Germinal center (tissue), 1 donor: ENCODE measurements at regions not wholly inside any gene's neighbourhood (a gene's known extent, or its start where the extent isn't known, plus 50 kb on each side); places are given as distances from the start of the nearest gene placed in this dataset.
"Not testable (repeated sequence)": the region's sequence is repeated elsewhere in the genome, so short reads cannot be mapped to it uniquely, and the experiment has no call there.

Experiments
- DNase-seq: peaks from one replicate; pipeline ENCODE4 v3.0.0; 2012; ENCODE audit warnings: mixed read lengths, low spot score

- DNase-seq, result no peak
Measured at GRCh38 chr3:178205740-178206139, 330.5 kb upstream of the KCNMB2 start.

GRCh38 chr3:178206521-178206920 is 329.7 kb upstream of the KCNMB2 start:
- no peak for DNase-seq

DNA sequence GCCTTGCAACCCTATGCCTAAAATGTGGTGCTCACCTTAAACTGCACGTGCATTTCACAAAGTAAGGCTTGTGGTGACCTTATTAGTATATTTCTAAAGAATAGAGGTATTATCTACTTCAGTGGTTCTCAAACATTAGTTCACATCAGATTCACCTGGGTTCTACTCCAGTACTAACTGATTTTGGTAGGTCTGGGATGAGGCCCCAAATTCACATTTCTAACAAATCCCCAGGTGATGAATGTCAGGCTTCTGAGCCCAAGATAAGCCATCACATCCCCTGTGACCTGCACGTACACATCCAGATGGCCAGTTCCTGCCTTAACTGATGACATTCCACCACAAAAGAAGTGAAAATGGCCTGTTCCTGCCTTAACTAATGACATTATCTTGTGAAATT is 329.1 kb upstream of the KCNMB2 start:
- DNase-seq, result not testable (repeated sequence)

DNA sequence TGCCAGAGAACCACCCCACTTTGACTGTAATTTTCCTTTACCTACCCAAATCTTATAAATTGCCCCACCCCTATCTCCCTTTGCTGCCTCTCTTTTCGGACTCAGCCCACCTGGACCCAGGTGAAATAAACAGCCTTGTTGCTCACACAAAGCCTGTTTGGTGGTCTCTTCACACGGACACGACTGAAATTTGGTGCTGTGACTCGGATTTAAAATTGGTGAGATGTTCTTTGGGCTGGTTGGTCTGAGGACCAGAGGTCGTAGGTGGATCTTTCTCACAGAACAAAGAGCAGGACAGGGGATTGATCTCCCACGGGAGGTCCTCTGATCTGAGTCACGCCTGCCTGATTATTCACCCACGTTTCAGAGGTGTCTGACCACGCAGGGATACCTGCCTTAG is 328.6 kb upstream of the KCNMB2 start:
- DNase-seq, result not testable (repeated sequence)

- not testable (repeated sequence) for DNase-seq
Measured at GRCh38 chr3:178209116-178209515, 327.1 kb upstream of the KCNMB2 start.

DNA sequence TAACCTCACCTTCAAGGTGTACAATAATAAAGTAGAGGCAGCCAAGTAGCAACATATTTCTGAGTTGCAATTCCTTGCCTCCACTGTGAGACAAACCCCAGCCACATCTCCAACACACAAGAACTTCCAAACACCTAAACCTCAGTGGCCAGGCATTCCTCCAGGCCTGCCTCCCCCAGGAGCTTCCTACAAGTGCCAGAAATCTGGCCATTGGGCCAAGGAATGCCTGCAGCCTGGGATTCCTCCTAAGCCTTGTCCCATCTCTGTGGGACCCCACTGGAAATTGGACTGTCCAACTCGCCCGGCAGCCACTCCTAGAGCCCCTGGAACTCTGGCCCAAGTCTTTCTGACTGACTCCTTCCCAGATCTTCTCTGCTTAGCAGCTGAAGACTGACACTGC is 326.6 kb upstream of the KCNMB2 start:
- not testable (repeated sequence) for DNase-seq

- DNase-seq, result not testable (repeated sequence)
Measured at GRCh38 chr3:178211086-178211485, 325.1 kb upstream of the KCNMB2 start.

- DNase-seq, result no peak
Measured at GRCh38 chr3:178217479-178217878, 318.8 kb upstream of the KCNMB2 start.

GRCh38 chr3:178218231-178218630 is 318.0 kb upstream of the KCNMB2 start:
- DNase-seq, result no peak

GRCh38 chr3:178219661-178220060 is 316.6 kb upstream of the KCNMB2 start:
- not testable (repeated sequence) for DNase-seq

DNA sequence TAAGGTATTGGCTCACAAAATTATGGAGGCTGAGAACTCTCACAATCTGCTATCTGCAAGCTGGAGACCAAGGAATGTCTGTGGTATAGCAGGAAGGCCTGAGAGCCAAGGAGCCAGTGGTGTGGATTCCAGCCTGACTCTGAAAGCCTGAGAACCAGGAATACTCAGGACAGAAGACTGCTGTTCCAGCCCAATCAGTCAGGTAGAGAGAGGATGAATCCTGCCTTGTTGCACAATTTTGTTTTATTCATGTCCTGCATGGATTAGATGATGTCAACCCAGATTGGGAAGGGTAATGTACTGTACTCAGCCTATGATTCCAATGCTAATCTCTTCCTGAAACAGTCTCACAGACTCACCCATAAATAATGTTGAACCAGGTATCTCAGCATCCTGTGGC is 312.4 kb upstream of the KCNMB2 start:
- no peak for DNase-seq

- DNase-seq, result no peak
Measured at GRCh38 chr3:178226094-178226493, 310.1 kb upstream of the KCNMB2 start.

GRCh38 chr3:178231645-178232044 is 304.6 kb upstream of the KCNMB2 start:
- DNase-seq, result no peak

DNA sequence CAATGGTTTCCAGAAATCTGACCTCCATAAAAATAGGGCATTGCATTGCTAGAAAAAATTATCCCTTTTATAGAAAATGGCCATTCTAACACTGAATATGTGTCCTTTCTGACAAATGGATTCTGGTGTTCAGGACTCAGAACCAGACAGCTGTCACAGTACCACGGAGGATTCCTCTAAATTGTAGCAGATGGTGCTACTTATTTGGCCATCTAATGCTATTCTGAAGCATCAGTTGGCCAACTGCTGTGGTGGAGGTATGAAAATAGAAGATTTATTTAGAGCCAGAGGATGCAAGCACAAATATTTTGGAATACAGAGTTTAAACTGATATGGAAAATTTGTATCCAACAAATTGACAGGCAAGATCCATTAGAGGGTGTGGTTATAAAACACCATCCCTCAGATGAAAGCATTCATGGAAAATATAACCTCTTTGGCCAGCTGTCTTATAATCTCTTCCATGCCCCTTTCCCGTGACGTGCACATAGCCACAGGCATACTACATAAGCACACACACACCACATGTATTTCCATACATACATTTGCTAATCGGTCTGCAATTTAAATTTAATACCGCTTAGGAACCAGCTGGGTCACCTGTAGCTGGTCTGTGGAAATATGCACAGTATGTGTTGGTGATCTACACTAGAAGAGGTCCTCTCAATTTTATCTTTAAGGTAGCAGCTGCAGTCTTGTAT is 302.7 kb upstream of the KCNMB2 start:
- no peak for DNase-seq

DNA sequence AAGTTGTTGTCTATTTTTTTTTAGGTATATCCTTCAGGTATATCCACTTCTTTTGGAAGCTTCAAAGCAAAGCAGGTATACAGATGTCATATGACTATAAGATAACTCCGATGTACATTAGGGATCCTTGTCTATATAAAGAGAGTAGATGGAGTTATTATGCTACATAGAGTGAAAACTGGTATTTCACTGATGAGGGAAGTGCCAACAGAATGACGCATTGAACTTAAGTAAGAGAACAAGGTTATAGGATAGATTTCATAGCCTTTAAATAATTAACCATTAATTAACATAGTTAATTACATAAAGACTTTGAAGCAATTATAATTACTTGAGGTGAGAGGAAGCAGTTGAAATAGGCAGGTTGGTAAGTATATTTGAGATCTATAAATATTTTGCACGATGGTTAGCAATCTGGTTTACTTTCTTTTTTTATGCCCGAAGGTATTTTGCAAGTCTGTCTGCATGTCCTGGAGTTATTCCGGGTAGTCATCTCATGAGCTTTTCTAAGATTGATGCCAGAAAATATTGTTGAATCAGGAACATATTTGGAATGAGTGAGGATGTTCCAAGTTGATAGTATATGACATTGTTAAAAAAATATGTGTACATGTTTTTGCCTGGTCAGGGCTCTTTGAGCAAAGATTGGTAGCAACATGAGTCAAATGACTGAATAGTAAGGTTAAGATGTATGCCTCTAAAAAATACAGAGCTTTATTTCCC is 299.5 kb upstream of the KCNMB2 start:
- no peak for DNase-seq

DNA sequence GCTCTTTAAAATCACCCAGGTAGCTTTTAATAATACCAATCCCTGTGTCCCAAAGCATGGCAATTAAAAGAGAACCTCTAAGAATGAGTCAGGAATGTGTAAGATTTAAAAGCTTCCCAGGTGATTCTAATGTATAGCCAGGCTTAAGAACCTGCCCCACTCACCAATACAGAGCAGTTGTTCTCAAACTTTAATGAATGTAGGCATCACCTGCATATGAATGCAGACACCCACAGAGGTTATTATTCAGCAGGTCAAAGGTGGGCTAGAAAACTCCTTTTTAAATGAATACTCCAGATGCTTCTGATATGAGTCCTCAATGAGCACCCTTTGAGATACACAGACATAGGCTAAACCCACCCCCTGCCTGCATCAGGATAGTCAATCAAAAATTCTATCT is 298.1 kb upstream of the KCNMB2 start:
- DNase-seq, result no peak

DNA sequence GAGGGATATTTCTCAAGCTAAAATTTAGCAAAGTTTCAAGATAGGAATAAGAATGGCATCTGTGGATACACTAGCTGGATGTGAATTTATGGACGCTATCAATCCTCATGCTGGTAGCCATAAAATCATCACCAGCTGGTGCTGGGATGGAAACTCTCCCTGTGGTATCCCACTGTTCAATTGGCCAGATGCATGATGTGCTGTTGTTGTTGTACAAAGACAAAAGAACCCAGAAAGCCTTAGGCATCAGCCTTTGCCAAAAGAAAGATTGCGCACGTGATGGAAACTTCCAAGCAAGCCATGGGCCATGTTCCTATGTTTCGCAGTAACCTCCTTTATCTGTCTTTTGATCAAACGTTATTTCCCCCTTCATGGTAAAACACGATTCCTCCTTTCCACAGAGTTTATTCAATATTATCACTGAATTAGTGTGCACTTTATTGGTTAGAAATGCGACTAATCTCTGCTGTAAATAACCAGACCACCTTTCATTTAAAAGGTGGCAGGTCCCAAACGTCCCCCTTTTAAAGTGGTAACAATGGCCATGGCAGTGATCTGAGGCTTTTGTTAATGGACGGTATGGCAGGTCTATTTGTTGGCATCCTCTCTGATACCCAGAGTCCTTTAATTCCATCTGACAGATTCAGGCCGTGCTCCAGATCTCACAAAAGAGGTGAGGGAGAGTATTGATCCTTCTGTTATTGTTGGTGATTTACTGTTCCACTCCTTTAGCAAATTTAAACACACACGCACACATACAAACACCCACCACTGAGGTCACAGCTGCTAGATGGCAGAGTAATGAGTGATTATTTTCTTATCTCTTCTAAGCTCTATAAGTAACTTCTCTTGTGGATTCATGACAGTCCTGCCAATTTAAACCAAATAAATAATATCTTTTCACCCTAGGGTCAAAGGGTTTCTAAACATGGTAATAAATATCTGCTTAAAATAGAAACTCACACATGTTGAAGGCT is 291.2 kb upstream of the KCNMB2 start:
- no peak for DNase-seq

DNA sequence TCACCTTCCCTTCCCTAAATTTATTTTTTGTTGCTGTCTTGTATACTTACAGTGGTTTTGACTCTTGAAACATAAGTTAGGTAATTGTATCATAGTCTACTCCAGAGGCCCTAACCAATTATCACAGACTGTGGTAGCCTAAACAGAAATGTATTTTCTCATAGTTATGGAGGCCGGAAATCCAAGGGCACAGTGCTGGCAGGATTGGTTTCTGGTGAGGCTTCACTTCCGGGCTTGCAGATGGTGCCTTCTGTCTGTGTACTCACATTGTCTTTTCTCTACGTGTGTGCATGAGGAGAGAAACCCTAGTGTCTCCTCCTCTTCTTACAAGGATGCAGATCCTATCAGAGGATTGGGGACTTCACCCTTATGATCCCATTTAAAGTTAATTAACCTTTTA is 290.2 kb upstream of the KCNMB2 start:
- DNase-seq, result no peak

- DNase-seq, result no peak
Measured at GRCh38 chr3:178255315-178255714, 280.9 kb upstream of the KCNMB2 start.

DNA sequence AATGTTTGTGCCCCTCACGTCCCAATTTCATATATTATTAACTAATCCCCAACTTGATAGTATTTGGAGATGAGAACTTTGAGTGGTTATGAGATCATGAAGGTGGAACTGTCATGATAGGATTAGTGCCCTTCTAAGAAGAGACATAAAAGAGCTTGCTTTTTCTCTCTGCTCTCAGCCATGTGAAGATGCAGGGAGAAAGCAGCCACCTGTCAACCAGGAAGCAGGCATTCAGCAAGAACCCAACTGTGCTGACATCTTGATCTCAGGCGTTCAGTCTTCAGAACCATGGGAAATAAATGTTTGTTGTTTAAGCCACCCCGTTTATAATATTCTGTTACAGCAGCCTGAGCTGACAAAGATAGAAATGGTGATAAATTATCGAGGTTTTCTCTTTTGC is 278.7 kb upstream of the KCNMB2 start:
- DNase-seq, result no peak

- no peak for DNase-seq
Measured at GRCh38 chr3:178258121-178258520, 278.1 kb upstream of the KCNMB2 start.

DNA sequence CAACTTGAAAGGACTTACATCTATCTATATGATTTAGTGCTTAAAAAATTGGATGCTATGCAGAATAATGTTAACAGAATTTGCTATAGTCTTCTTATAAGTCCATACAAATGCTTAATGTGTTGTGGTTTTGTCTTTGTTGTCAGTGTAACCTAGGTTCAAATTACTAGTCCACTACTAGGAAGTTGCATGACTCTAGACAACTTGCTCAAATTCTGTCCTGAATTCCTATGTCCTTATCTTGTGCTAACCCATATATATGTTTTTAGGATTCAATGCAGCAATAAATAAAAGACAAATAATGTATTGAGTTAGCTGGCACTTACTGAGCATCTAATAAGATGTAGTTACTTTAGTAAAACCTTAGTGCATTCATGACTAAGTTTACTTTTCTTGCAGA is 276.5 kb upstream of the KCNMB2 start:
- no peak for DNase-seq
